Common myeloid progenitor, CD34-positive (primary cell): ENCODE measurements at regions not wholly inside any gene's neighbourhood (a gene's known extent, or its start where the extent isn't known, plus 50 kb on each side); places are given as distances from the start of the nearest gene placed in this dataset.
"Not testable (repeated sequence)": the region's sequence is repeated elsewhere in the genome, so short reads cannot be mapped to it uniquely, and the experiment has no call there.

Source experiments
- CTCF ChIA-PET: fragments of 350-600 bp; sonication (Branson Sonifier 250); formaldehyde crosslinking; loops from one replicate; lab custom pipeline; 2021; ENCODE audit warnings: antibody characterized with exemption; lab: Charles Lee
- POLR2A ChIA-PET: fragments of 350-600 bp; sonication (Branson Sonifier 250); formaldehyde crosslinking; loops from one replicate; lab custom pipeline; 2021; ENCODE audit warnings: antibody characterized with exemption; lab: Charles Lee
- DNase-seq, 3 donors: peaks; one replicate each; pipeline versions ENCODE4 v3.0.0 to v3.0.0-alpha.2; 2013
- H3K27ac ChIP-seq, 2 experiments: 1 replicate in 1 of 2; 2 replicates in 1 of 2; pipeline ENCODE4 v1.7.0; 2013; ENCODE audit warnings: inconsistent platforms in 2 of 2, low read length in 2 of 2, mild to moderate bottlenecking in 2 of 2, low read depth in 1 of 2, moderate library complexity in 1 of 2; ENCODE audit not compliant: severe bottlenecking in 2 of 2, insufficient read depth in 1 of 2, poor library complexity in 1 of 2
- H3K27me3 ChIP-seq, 5 experiments: replicated peaks in 2 of 5; 1 replicate in 3 of 5; 2 replicates in 2 of 5; pipeline versions ENCODE4 v1.6.1 to v1.7.0; 2013; ENCODE audit warnings: low read length in 4 of 5, mild to moderate bottlenecking in 2 of 5, moderate library complexity in 2 of 5, inconsistent platforms in 1 of 5; ENCODE audit not compliant: insufficient read depth in 5 of 5, control insufficient read depth in 4 of 5
- H3K36me3 ChIP-seq, 4 experiments: 1 replicate in 2 of 4; 2 replicates in 2 of 4; pipeline versions ENCODE4 v1.6.1 to v1.7.0; 2013; ENCODE audit warnings: low read length in 3 of 4, control low read depth in 1 of 4, mild to moderate bottlenecking in 1 of 4; ENCODE audit not compliant: control insufficient read depth in 4 of 4, insufficient read depth in 4 of 4
- H3K4me1 ChIP-seq, 4 experiments: 1 replicate in 3 of 4; 2 replicates in 1 of 4; pipeline versions ENCODE4 v1.6.1 to v1.7.1; 2013; ENCODE audit warnings: low read length in 3 of 4, mild to moderate bottlenecking in 3 of 4, control low read depth in 1 of 4, inconsistent platforms in 1 of 4, moderate library complexity in 1 of 4; ENCODE audit not compliant: control insufficient read depth in 4 of 4, insufficient read depth in 4 of 4; ENCODE audit errors: control extremely low read depth in 1 of 4
- H3K4me3 ChIP-seq, 7 experiments: 1 replicate in 4 of 7; 2 replicates in 3 of 7; pipeline versions ENCODE4 v1.5.1 to v1.7.0; 2013; ENCODE audit warnings: mild to moderate bottlenecking in 7 of 7, low read length in 6 of 7, moderate library complexity in 6 of 7, inconsistent platforms in 2 of 7, low read depth in 2 of 7, control low read depth in 1 of 7; ENCODE audit not compliant: insufficient read depth in 4 of 7, control insufficient read depth in 1 of 7; ENCODE audit errors: extremely low read depth in 1 of 7
- H3K9me3 ChIP-seq, 5 experiments: 1 replicate in 4 of 5; 2 replicates in 1 of 5; pipeline versions ENCODE4 v1.6.1 to v1.7.1; 2013; ENCODE audit warnings: low read length in 4 of 5, mild to moderate bottlenecking in 2 of 5, inconsistent platforms in 1 of 5, low read depth in 1 of 5, moderate library complexity in 1 of 5; ENCODE audit not compliant: control insufficient read depth in 4 of 5, insufficient read depth in 2 of 5; ENCODE audit errors: control extremely low read depth in 1 of 5
- whole genome bisulfite sequencing: methylation state at CpG from one replicate; pipeline ENCODE4 v1.1.5; 2013; ENCODE audit not compliant: insufficient coverage; 5-methylcytosine and 5-hydroxymethylcytosine counted together

- Histone ChIP-seq H3K4me3 (no peak overlapping the region), H3K36me3 (no peaks in the 10 kb centered on the region), H3K4me1 (peaks cover 0 to 6% (median 5%) of the 10 kb centered on the region in 4 experiments), H3K27ac (no peak overlapping the region), H3K27me3 (no peaks in the 10 kb centered on the region), H3K9me3 (no peaks in the 10 kb centered on the region)
- no peak for DNase-seq
- CTCF ChIA-PET, result no interaction called here
- POLR2A ChIA-PET, result no interaction called here
Measured at GRCh38 chr11:86737230-86737629, 63.1 kb upstream of the PRSS23 start.

GRCh38 chr11:86736291-86737143 is 63.8 kb upstream of the PRSS23 start:
- Histone ChIP-seq H3K27me3 (no peaks in the 10 kb centered on the region), H3K4me3 (no peak overlapping the region), H3K36me3 (no peaks in the 10 kb centered on the region), H3K27ac (no peak overlapping the region), H3K4me1 (peaks cover 0 to 6% (median 5%) of the 10 kb centered on the region in 4 experiments), H3K9me3 (no peaks in the 10 kb centered on the region)
- no peak for DNase-seq
- 79% methylated on average over 7 of the region's 9 CpGs for whole genome bisulfite sequencing
- CTCF ChIA-PET, result no interaction called here
- POLR2A ChIA-PET, result no interaction called here

GRCh38 chr11:86735451-86736290 is 63.3 kb upstream of the ME3 start:
- H3K4me1 ChIP-seq, result peaks cover 0 to 6% (median 2%) of the 10 kb centered on the region in 4 experiments
- no peaks in the 10 kb centered on the region for H3K36me3 ChIP-seq
- no peak for DNase-seq
- WGBS, result no CpG with 5 or more reads among the region's 3 CpGs
- H3K4me3 ChIP-seq, result no peak overlapping the region
- no peak overlapping the region for H3K27ac ChIP-seq
- ChIA-PET POLR2A (no interaction called here), CTCF (no interaction called here)
- no peaks in the 10 kb centered on the region for H3K27me3 ChIP-seq
- no peaks in the 10 kb centered on the region for H3K9me3 ChIP-seq

- DNase-seq, POLR2A ChIA-PET, H3K4me1 ChIP-seq, H3K4me3 ChIP-seq, H3K36me3 ChIP-seq, H3K27ac ChIP-seq, CTCF ChIA-PET, H3K9me3 ChIP-seq, H3K27me3 ChIP-seq: not testable (repeated sequence)
- no CpG with 5 or more reads among the region's 1 CpG for WGBS
Measured at GRCh38 chr11:86732739-86733138, 60.3 kb upstream of the ME3 start.

GRCh38 chr11:86732286-86732685 is 59.9 kb upstream of the ME3 start:
- H3K4me1 ChIP-seq, DNase-seq, H3K36me3 ChIP-seq, H3K4me3 ChIP-seq, H3K27ac ChIP-seq, POLR2A ChIA-PET, CTCF ChIA-PET, H3K27me3 ChIP-seq, H3K9me3 ChIP-seq: not testable (repeated sequence)
- no CpG with 5 or more reads among the region's 27 CpGs for WGBS

GRCh38 chr11:86729576-86729975 is 57.2 kb upstream of the ME3 start:
- H3K36me3 ChIP-seq, POLR2A ChIA-PET: not testable (repeated sequence)

GRCh38 chr11:86728562-86728961 is 56.1 kb upstream of the ME3 start:
- H3K27me3 ChIP-seq, result no peaks in the 10 kb centered on the region
- ChIA-PET CTCF (no interaction called here), POLR2A (no interaction called here)

More at GRCh38 chr11:86729576-86729975, 57.2 kb upstream of the ME3 start:
- no CpG with 5 or more reads among the region's 1 CpG for WGBS
- H3K4me1 ChIP-seq, DNase-seq, H3K27me3 ChIP-seq, H3K4me3 ChIP-seq, CTCF ChIA-PET, H3K9me3 ChIP-seq, H3K27ac ChIP-seq: not testable (repeated sequence)

More at GRCh38 chr11:86728562-86728961, 56.1 kb upstream of the ME3 start:
- Histone ChIP-seq H3K36me3 (no peaks in the 10 kb centered on the region), H3K4me3 (no peak overlapping the region), H3K27ac (no peak overlapping the region), H3K4me1 (peaks cover 0 to 2% (median 0%) of the 10 kb centered on the region in 4 experiments), H3K9me3 (peaks cover 0 to 3% (median 0%) of the 10 kb centered on the region in 5 experiments)
- no peak for DNase-seq
